Thyroid gland (tissue), 4 donors: ENCODE measurements at regions not wholly inside any gene's neighbourhood (a gene's known extent, or its start where the extent isn't known, plus 50 kb on each side); places are given as distances from the start of the nearest gene placed in this dataset.

Experiments
- CTCF ChIP-seq, 6 experiments: fragments of 200-600 bp in 3 of 6; fragments of 450-650 bp in 3 of 6; sonication (generic) in 3 of 6; IDR thresholded peaks; one replicate each; pipeline ENCODE4 v1.5.1; 2016 to 2019; ENCODE audit warnings: antibody characterized with exemption in 6 of 6, mild to moderate bottlenecking in 2 of 6, inconsistent platforms in 1 of 6, moderate library complexity in 1 of 6
- POLR2A ChIP-seq, 2 donors: fragments of 450-650 bp; IDR thresholded peaks; one replicate each; pipeline ENCODE4 v1.6.1; 2017; ENCODE audit warnings: antibody characterized with exemption in 2 of 2, mild to moderate bottlenecking in 2 of 2, moderate library complexity in 1 of 2

DNA sequence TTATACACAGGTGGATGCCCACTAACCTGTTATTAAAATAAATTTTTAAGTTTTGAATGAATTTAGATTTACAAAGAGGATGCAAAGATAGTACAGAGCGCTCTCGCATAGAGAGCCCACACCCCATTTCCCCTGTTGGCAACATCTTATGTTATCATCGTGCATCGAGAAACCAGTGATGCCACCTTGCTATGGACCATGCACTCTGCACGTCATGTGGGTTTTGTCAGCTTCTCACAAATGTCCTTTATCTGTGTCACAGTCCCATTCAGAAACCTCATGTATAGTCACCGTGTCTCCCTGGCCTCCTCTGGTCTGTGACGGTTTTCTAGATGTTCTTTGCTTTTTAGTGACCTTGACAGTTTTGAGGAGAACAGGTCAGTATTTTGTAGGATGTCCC lies 60.0 kb downstream of the ING1 start:
- TF ChIP-seq CTCF (IDR thresholded peaks at IDR 0.05) (no peak), POLR2A (IDR thresholded peaks at IDR 0.05) (no peak)
